ENCODE measurements at regions not wholly inside any gene's neighbourhood (a gene's known extent, or its start where the extent isn't known, plus 50 kb on each side); places are given as distances from the start of the nearest gene placed in this dataset. TPM values are rescaled to one million over a fixed set of nuclear protein-coding genes. Genes with fewer than 3 reads are reported as not detected.

DNA sequence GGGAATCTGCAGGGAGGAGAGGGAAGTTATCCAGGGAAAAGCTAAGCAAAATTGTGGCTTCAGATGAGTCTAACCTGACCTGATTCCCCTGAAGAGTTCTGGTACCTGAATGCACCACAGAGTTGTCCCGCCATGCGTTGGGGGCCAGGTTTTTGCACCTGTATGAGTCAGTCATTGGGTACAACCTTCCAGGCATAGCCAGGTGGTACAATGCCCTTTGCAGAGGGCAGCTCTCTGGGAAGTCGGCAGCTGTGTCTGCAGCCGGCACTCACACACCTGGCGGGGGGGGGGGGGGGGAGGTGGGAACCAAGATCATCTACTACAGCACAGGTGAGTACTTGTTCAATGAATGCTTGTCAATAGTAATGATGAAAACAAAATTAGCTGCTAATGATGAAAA lies 52.5 kb upstream of the GTF3A start:
- no peak overlapping the region for H3K27ac ChIP-seq (ENCODE audit: low read depth in 1 of 2, low read length in 1 of 2)
- H3K9ac ChIP-seq (ENCODE audit: insufficient read depth in 1 of 2, low read length in 2 of 2) = no peak overlapping the region
- peaks cover 0 to 5% (median 4%) of the 10 kb centered on the region in 3 donors for H3K27me3 ChIP-seq (ENCODE audit: control insufficient read depth in 3 of 3, insufficient read depth in 3 of 3, low read length in 2 of 3)
- peaks cover 0 to 4% (median 0%) of the 10 kb centered on the region in 4 donors for H3K9me3 ChIP-seq (ENCODE audit: control insufficient read depth in 4 of 4, insufficient read depth in 3 of 4, low read length in 3 of 4)
- no peak for DNase-seq
- no peak overlapping the region for H3K4me3 ChIP-seq
- H3K4me1 ChIP-seq (ENCODE audit: control insufficient read depth in 5 of 5, insufficient read depth in 5 of 5, low read length in 5 of 5) = no peaks in the 10 kb centered on the region
- H3K36me3 ChIP-seq (ENCODE audit: control insufficient read depth in 4 of 4, insufficient read depth in 4 of 4, low read length in 4 of 4) = no peaks in the 10 kb centered on the region
- TF ChIP-seq, protein P1, sequence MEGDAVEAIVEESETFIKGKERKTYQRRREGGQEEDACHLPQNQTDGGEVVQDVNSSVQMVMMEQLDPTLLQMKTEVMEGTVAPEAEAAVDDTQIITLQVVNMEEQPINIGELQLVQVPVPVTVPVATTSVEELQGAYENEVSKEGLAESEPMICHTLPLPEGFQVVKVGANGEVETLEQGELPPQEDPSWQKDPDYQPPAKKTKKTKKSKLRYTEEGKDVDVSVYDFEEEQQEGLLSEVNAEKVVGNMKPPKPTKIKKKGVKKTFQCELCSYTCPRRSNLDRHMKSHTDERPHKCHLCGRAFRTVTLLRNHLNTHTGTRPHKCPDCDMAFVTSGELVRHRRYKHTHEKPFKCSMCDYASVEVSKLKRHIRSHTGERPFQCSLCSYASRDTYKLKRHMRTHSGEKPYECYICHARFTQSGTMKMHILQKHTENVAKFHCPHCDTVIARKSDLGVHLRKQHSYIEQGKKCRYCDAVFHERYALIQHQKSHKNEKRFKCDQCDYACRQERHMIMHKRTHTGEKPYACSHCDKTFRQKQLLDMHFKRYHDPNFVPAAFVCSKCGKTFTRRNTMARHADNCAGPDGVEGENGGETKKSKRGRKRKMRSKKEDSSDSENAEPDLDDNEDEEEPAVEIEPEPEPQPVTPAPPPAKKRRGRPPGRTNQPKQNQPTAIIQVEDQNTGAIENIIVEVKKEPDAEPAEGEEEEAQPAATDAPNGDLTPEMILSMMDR (IDR thresholded peaks at IDR 0.05; ENCODE audit: control extremely low read depth, extremely low read depth) = no peak
- 81 to 92% methylated on average over 5 of the region's 5 CpGs for WGBS, 2 donors
- ATAC-seq (ENCODE audit: insufficient read depth, low FRiP score) = no peak

- Histone ChIP-seq H3K9ac (ENCODE audit: insufficient read depth in 1 of 2, low read length in 2 of 2) (no peak overlapping the region), H3K36me3 (ENCODE audit: control insufficient read depth in 4 of 4, insufficient read depth in 4 of 4, low read length in 4 of 4) (no peaks in the 10 kb centered on the region), H3K4me1 (ENCODE audit: control insufficient read depth in 5 of 5, insufficient read depth in 5 of 5, low read length in 5 of 5) (no peaks in the 10 kb centered on the region), H3K27ac (ENCODE audit: low read depth in 1 of 2, low read length in 1 of 2) (no peak overlapping the region), H3K4me3 (no peak overlapping the region), H3K9me3 (ENCODE audit: control insufficient read depth in 4 of 4, insufficient read depth in 3 of 4, low read length in 3 of 4) (peaks cover 0 to 4% (median 0%) of the 10 kb centered on the region in 4 donors), H3K27me3 (ENCODE audit: control insufficient read depth in 3 of 3, insufficient read depth in 3 of 3, low read length in 2 of 3) (peaks cover 0 to 5% (median 0%) of the 10 kb centered on the region in 3 donors)
- WGBS, 2 donors = 30 to 46% methylated on average over 11 of the region's 11 CpGs
- TF ChIP-seq, protein P1 (IDR thresholded peaks at IDR 0.05; ENCODE audit: control extremely low read depth, extremely low read depth) = no peak
- ATAC-seq (ENCODE audit: insufficient read depth, low FRiP score) (no peak), DNase-seq (peak; percentile 58 to 69 (median 65))
These were observed 51.5 kb upstream of the GTF3A start for GRCh38 chr13:27372896-27373295.

DNA sequence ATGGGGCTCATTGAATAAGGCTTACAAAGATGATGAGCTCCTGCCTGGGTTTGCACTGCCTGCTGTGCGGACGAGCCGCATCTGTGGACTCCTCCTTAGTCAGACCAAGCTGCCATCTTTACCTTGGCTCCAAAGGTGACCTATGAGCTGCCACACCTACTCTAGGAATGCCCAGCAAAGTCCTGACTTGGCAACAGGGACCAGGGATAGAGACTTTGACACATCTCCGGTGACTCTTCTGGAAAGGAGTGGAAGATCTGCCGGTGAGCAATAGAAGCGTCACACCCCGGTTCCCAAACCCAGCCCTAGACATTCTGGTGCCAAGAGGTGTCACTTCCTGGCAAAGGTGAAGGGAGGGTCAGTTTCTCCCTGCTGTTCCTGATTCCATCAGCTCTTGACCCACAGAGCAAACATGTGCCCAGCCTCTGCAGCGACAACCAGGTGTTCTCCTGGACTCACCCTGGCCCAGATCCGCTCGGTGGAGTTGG lies 50.2 kb upstream of the GTF3A start:
- Histone ChIP-seq H3K9me3 (ENCODE audit: control insufficient read depth in 4 of 4, insufficient read depth in 3 of 4, low read length in 3 of 4) (peaks cover 0 to 4% (median 0%) of the 10 kb centered on the region in 4 donors), H3K9ac (ENCODE audit: insufficient read depth in 1 of 2, low read length in 2 of 2) (no peak overlapping the region), H3K4me1 (ENCODE audit: control insufficient read depth in 5 of 5, insufficient read depth in 5 of 5, low read length in 5 of 5) (no peaks in the 10 kb centered on the region), H3K27me3 (ENCODE audit: control insufficient read depth in 3 of 3, insufficient read depth in 3 of 3, low read length in 2 of 3) (peaks cover 0 to 5% (median 0%) of the 10 kb centered on the region in 3 donors), H3K27ac (ENCODE audit: low read depth in 1 of 2, low read length in 1 of 2) (no peak overlapping the region), H3K36me3 (ENCODE audit: control insufficient read depth in 4 of 4, insufficient read depth in 4 of 4, low read length in 4 of 4) (no peaks in the 10 kb centered on the region), H3K4me3 (no peak overlapping the region)
- TF ChIP-seq, protein P1 (IDR thresholded peaks at IDR 0.05; ENCODE audit: control extremely low read depth, extremely low read depth) = no peak
- no peak for DNase-seq
- ATAC-seq (ENCODE audit: insufficient read depth, low FRiP score) = no peak
- WGBS, 2 donors = 78 to 86% methylated on average over 10 of the region's 10 CpGs

Small RNAs in the stretch of these regions (small RNA-seq; reads per million reads assigned to genes)
- not detected for gene RNU6-70P (ENCODE audit: low replicate concordance)
